Limb (tissue), 2 donors: ENCODE measurements at regions not wholly inside any gene's neighbourhood (a gene's known extent, or its start where the extent isn't known, plus 50 kb on each side); places are given as distances from the start of the nearest gene placed in this dataset.

Experiments
- DNase-seq, 2 donors: peaks; one replicate each; pipeline ENCODE4 v3.0.0-alpha.2; 2016; ENCODE audit errors: extremely low spot score in 2 of 2

- no peak for DNase-seq
These were observed 193.1 kb upstream of the KLF14 start for GRCh38 chr7:130927062-130927461.

GRCh38 chr7:130927564-130927963 is 193.6 kb upstream of the KLF14 start:
- DNase-seq = no peak

GRCh38 chr7:130929896-130930659 is 196.1 kb upstream of the KLF14 start:
- DNase-seq = no peak

- no peak for DNase-seq
These were observed 196.7 kb upstream of the KLF14 start for GRCh38 chr7:130930681-130931080.

GRCh38 chr7:130931423-130931822 is 197.4 kb upstream of the KLF14 start:
- DNase-seq = no peak

- DNase-seq = no peak
These were observed 198.1 kb upstream of the KLF14 start for GRCh38 chr7:130932088-130932487.

GRCh38 chr7:130932667-130933432 is 198.8 kb upstream of the KLF14 start:
- no peak for DNase-seq

GRCh38 chr7:130933919-130934318 is 199.9 kb upstream of the KLF14 start:
- no peak for DNase-seq

GRCh38 chr7:130935564-130936157 is 201.7 kb upstream of the KLF14 start:
- no peak for DNase-seq

GRCh38 chr7:130936202-130936931 is 202.4 kb upstream of the KLF14 start:
- no peak for DNase-seq

GRCh38 chr7:130937016-130937415 is 203.0 kb upstream of the KLF14 start:
- DNase-seq = no peak

GRCh38 chr7:130937830-130938229 is 203.8 kb upstream of the KLF14 start:
- DNase-seq = no peak

- DNase-seq = no peak
These were observed 204.7 kb upstream of the KLF14 start for GRCh38 chr7:130938661-130939060.

- no peak for DNase-seq
These were observed 205.5 kb upstream of the KLF14 start for GRCh38 chr7:130939321-130940095.

- no peak for DNase-seq
These were observed 206.3 kb upstream of the KLF14 start for GRCh38 chr7:130940326-130940725.

- DNase-seq = no peak
These were observed 206.9 kb upstream of the KLF14 start for GRCh38 chr7:130940907-130941306.

GRCh38 chr7:130941322-130942210 is 207.6 kb upstream of the KLF14 start:
- DNase-seq = no peak

- no peak for DNase-seq
These were observed 208.4 kb upstream of the KLF14 start for GRCh38 chr7:130942211-130942964.

- no peak for DNase-seq
These were observed 209.4 kb upstream of the KLF14 start for GRCh38 chr7:130943336-130943901.
